SK-N-SH (cell line): ENCODE measurements at regions not wholly inside any gene's neighbourhood (a gene's known extent, or its start where the extent isn't known, plus 50 kb on each side); places are given as distances from the start of the nearest gene placed in this dataset.

Experiments
- CTCF ChIA-PET: fragments of 300-600, 350-600 bp; formaldehyde crosslinking; extraction: SDS; loops from one replicate; lab custom pipeline; 2021; lab: Yijun Ruan, JAX
- POLR2A ChIA-PET: fragments of 350-600 bp; sonication (Branson Sonifier 250); formaldehyde crosslinking; extraction: SDS; loops from one replicate; lab custom pipeline; 2020; ENCODE audit warnings: antibody characterized with exemption, inconsistent platforms; lab: Yijun Ruan, JAX
- DNase-seq: peaks from one replicate; pipeline ENCODE4 v3.0.0; 2012
- H2AFZ ChIP-seq: fragments of 200-600 bp; sonication (generic); 2 replicates; pipeline ENCODE4 v1.8.1; 2016; ENCODE audit warnings: antibody characterized with exemption, mild to moderate bottlenecking, low read depth
- H3F3A ChIP-seq: fragments of 200-600 bp; sonication (generic); replicated peaks from 2 replicates; pipeline ENCODE3; 2016; ENCODE audit warnings: antibody characterized with exemption, mild to moderate bottlenecking; ENCODE audit not compliant: insufficient read depth
- H3K27ac ChIP-seq, 2 experiments: fragments of 200-500 bp in 1 of 2; fragments of 200-600 bp in 1 of 2; sonication (Bioruptor generic) in 1 of 2; sonication (generic), shearing (Covaris generic) in 1 of 2; 2 replicates each; pipeline versions ENCODE4 v1.5.1 to v1.6.1; 2014 to 2016; ENCODE audit warnings: low read depth in 2 of 2, inconsistent platforms in 1 of 2, low read length in 1 of 2, mild to moderate bottlenecking in 1 of 2, mixed read lengths in 1 of 2
- H3K27me3 ChIP-seq: fragments of 200-600 bp; sonication (generic), shearing (Covaris generic); 2 replicates; pipeline ENCODE4 v1.6.1; 2016; ENCODE audit warnings: mixed run types; ENCODE audit not compliant: insufficient read depth
- H3K36me3 ChIP-seq, 2 experiments: fragments of 200-500 bp in 1 of 2; fragments of 200-600 bp in 1 of 2; sonication (Bioruptor generic) in 1 of 2; sonication (generic) in 1 of 2; replicated peaks in 1 of 2; 2 replicates each; pipeline versions ENCODE3 to v1.5.1; 2014 to 2016; ENCODE audit warnings: low read length in 1 of 2, mild to moderate bottlenecking in 1 of 2; ENCODE audit not compliant: insufficient read depth in 2 of 2, control insufficient read depth in 1 of 2
- H3K4me1 ChIP-seq, 2 experiments: fragments of 200-500 bp in 1 of 2; fragments of 200-600 bp in 1 of 2; sonication (Bioruptor generic) in 1 of 2; sonication (generic), shearing (Covaris generic) in 1 of 2; 2 replicates each; pipeline versions ENCODE4 v1.5.1 to v1.6.1; 2014 to 2016; ENCODE audit warnings: low read depth in 1 of 2, low read length in 1 of 2, mixed run types in 1 of 2; ENCODE audit not compliant: insufficient read depth in 2 of 2, control insufficient read depth in 1 of 2
- H3K4me2 ChIP-seq: fragments of 200-600 bp; sonication (generic), shearing (Covaris generic); 2 replicates; pipeline ENCODE4 v1.6.1; 2017; ENCODE audit warnings: mixed run types
- H3K4me3 ChIP-seq, 2 experiments: fragments of 200-500 bp in 1 of 2; fragments of 200-600 bp in 1 of 2; sonication (Bioruptor generic) in 1 of 2; sonication (generic), shearing (Covaris generic) in 1 of 2; 2 replicates each; pipeline versions ENCODE4 v1.5.1 to v1.8.1; 2014 to 2016; ENCODE audit warnings: low read depth in 2 of 2, inconsistent platforms in 1 of 2, low read length in 1 of 2, mild to moderate bottlenecking in 1 of 2, mixed read lengths in 1 of 2, moderate library complexity in 1 of 2
- H3K79me2 ChIP-seq: fragments of 200-600 bp; sonication (generic); 2 replicates; pipeline ENCODE4 v1.8.1; 2017; ENCODE audit warnings: mild to moderate bottlenecking; ENCODE audit not compliant: insufficient read depth
- H3K9ac ChIP-seq: fragments of 200-600 bp; sonication (generic); 2 replicates; pipeline ENCODE4 v1.6.1; 2017; ENCODE audit warnings: mixed run types
- H3K9me2 ChIP-seq: fragments of 200-600 bp; sonication (generic); 2 replicates; pipeline ENCODE4 v1.6.1; 2017; ENCODE audit warnings: mixed run types
- H3K9me3 ChIP-seq: fragments of 200-600 bp; sonication (generic); 2 replicates; pipeline ENCODE4 v1.6.1; 2017; ENCODE audit warnings: mixed run types, mild to moderate bottlenecking, moderate library complexity
- H4K20me1 ChIP-seq: fragments of 200-600 bp; sonication (generic); 2 replicates; pipeline ENCODE4 v1.6.1; 2017; ENCODE audit warnings: mild to moderate bottlenecking, mixed run types; ENCODE audit not compliant: insufficient read depth
- ELF1 ChIP-seq: IDR thresholded peaks from 2 replicates; pipeline ENCODE4 v1.4.0; 2012
- EP300 ChIP-seq, 2 experiments: IDR thresholded peaks; 2 replicates each; pipeline versions ENCODE4 v1.4.0 to v1.6.1; 2012; ENCODE audit warnings: borderline replicate concordance in 1 of 2, low read depth in 1 of 2, low read length in 1 of 2
- FOXM1 ChIP-seq: IDR thresholded peaks from 2 replicates; pipeline ENCODE4 v1.4.0; 2012; ENCODE audit warnings: low read depth, mild to moderate bottlenecking
- MXI1 ChIP-seq: IDR thresholded peaks from 2 replicates; pipeline ENCODE4 v1.6.1; 2012; ENCODE audit warnings: mild to moderate bottlenecking, low read depth, low read length, improper control_type of control experiment
- NRF1 ChIP-seq: IDR thresholded peaks from 2 replicates; pipeline ENCODE4 v1.6.1; 2012; ENCODE audit warnings: low read depth, mild to moderate bottlenecking, low read length
- PBX3 ChIP-seq: IDR thresholded peaks from 2 replicates; pipeline ENCODE4; 2012
- POLR2AphosphoS5 ChIP-seq: IDR thresholded peaks from 2 replicates; pipeline ENCODE4 v1.6.1; 2012; ENCODE audit warnings: low read depth, low read length
- RXRA ChIP-seq: IDR thresholded peaks from 2 replicates; pipeline ENCODE4 v1.4.0; 2012; ENCODE audit warnings: low read depth, mild to moderate bottlenecking, borderline replicate concordance
- SMC3 ChIP-seq: IDR thresholded peaks from 2 replicates; pipeline ENCODE4 v1.6.1; 2012; ENCODE audit warnings: low read depth, low read length, improper control_type of control experiment
- YY1 ChIP-seq: IDR thresholded peaks from 2 replicates; pipeline ENCODE4 v1.4.0; 2012; ENCODE audit warnings: low read depth, mild to moderate bottlenecking
- WGBS: methylation state at CpG from one replicate; pipeline ENCODE4 v1.1.6; 2017; ENCODE audit warnings: low lambda C conversion rate; 5-methylcytosine and 5-hydroxymethylcytosine counted together

GRCh38 chr5:141783005-141783946 is 94.9 kb downstream of the PCDH1 start:
- TF ChIP-seq ELF1 (no peak), SMC3 (no peak), MXI1 (no peak), NRF1 (no peak), YY1 (no peak), RXRA (no peak)
- TF ChIP-seq, all 33 proteins: peak for 0
- no peaks in the 10 kb centered on the region for H3K9me3 ChIP-seq
- no peak overlapping the region for H3K9ac ChIP-seq
- H3F3A ChIP-seq: no peaks in the 10 kb centered on the region
- H3K36me3 ChIP-seq: no peaks in the 10 kb centered on the region
- H3K27ac ChIP-seq: no peak overlapping the region
- POLR2A ChIA-PET: no interaction called here
- H3K4me1 ChIP-seq: peaks cover 0 to 9% of the 10 kb centered on the region in 2 experiments; a peak in 2 of 4 replicates
- H3K4me2 ChIP-seq: no peak overlapping the region
- H3K79me2 ChIP-seq: no peaks in the 10 kb centered on the region
- H3K4me3 ChIP-seq: no peak overlapping the region
- H2AFZ ChIP-seq: no peak overlapping the region
- no peaks in the 10 kb centered on the region; the same call in 1 of the 2 replicates for H3K27me3 ChIP-seq
- CTCF ChIA-PET: interaction anchor here (1.5 to 2.2 kb wide), 2 partner anchors 27 to 95 kb away, joined by 5 to 6 read pairs; partner anchors contain the start of gene PCDH1
- H3K9me2 ChIP-seq: no peaks in the 10 kb centered on the region
- H4K20me1 ChIP-seq: no peaks in the 10 kb centered on the region
- 78% methylated on average over 9 of the region's 17 CpGs for WGBS
- DNase-seq: no peak

- ChIA-PET CTCF (interaction anchor here (0.6 to 4.4 kb wide), 10 partner anchors 17 to 179 kb away, joined by 3 to 15 read pairs (median 4); no protein-coding TSS in a partner anchor), POLR2A (no interaction called here)
- Histone ChIP-seq H3F3A (no peaks in the 10 kb centered on the region), H3K9ac (no peak overlapping the region), H3K4me2 (no peak overlapping the region), H3K9me3 (no peaks in the 10 kb centered on the region), H4K20me1 (no peaks in the 10 kb centered on the region)
- no peak for DNase-seq
- TF ChIP-seq PBX3 (no peak), FOXM1 (no peak), POLR2AphosphoS5 (no peak), EP300 (IDR thresholded peaks at IDR 0.05; ENCODE audit: borderline replicate concordance in 1 of 2, low read depth in 1 of 2, low read length in 1 of 2) (no peak)
- TF ChIP-seq, all 33 proteins: peak for 0
- no peak overlapping the region for H2AFZ ChIP-seq
- no peak overlapping the region for H3K4me3 ChIP-seq
- H3K27me3 ChIP-seq: no peaks in the 10 kb centered on the region; the same call in 1 of the 2 replicates
- H3K36me3 ChIP-seq: no peaks in the 10 kb centered on the region
- no peak overlapping the region for H3K27ac ChIP-seq
- no peaks in the 10 kb centered on the region for H3K79me2 ChIP-seq
- peaks cover 0 to 9% of the 10 kb centered on the region in 2 experiments; a peak in 2 of 4 replicates for H3K4me1 ChIP-seq
- H3K9me2 ChIP-seq: no peaks in the 10 kb centered on the region
- WGBS: 66% methylated on average over 2 of the region's 2 CpGs
These were observed 96.3 kb downstream of the PCDH1 start for GRCh38 chr5:141781910-141782309.
